Hepatocyte (in vitro differentiated cells): ENCODE measurements at regions not wholly inside any gene's neighbourhood (a gene's known extent, or its start where the extent isn't known, plus 50 kb on each side); places are given as distances from the start of the nearest gene placed in this dataset.
"Not testable (repeated sequence)": the region's sequence is repeated elsewhere in the genome, so short reads cannot be mapped to it uniquely, and the experiment has no call there.

ENCODE experiments used
- DNase-seq: peaks from one replicate; pipeline ENCODE4 v3.0.0-alpha.2; 2016; ENCODE audit warnings: low spot score
- H2AFZ ChIP-seq: fragments of 200-600 bp; sonication (generic); 2 replicates; pipeline ENCODE4 v1.6.0; 2016; ENCODE audit warnings: antibody characterized with exemption, mild to moderate bottlenecking
- H3K27ac ChIP-seq: fragments of 200-600 bp; sonication (generic); 2 replicates; pipeline ENCODE4 v1.5.1; 2016; ENCODE audit warnings: mild to moderate bottlenecking
- H3K27me3 ChIP-seq: fragments of 200-600 bp; sonication (generic); 2 replicates; pipeline ENCODE4 v1.6.1; 2016
- H3K36me3 ChIP-seq: fragments of 200-600 bp; sonication (generic); replicated peaks from 2 replicates; pipeline ENCODE4 v1.5.1; 2016; ENCODE audit warnings: low read depth; ENCODE audit not compliant: insufficient read depth
- H3K4me1 ChIP-seq: fragments of 200-600 bp; sonication (generic); 2 replicates; pipeline ENCODE4 v1.5.1; 2016; ENCODE audit warnings: mild to moderate bottlenecking, moderate library complexity; ENCODE audit not compliant: insufficient read depth
- H3K4me2 ChIP-seq: fragments of 200-600 bp; sonication (generic); 2 replicates; pipeline ENCODE4 v1.6.0; 2016
- H3K4me3 ChIP-seq: fragments of 200-600 bp; sonication (generic); 2 replicates; pipeline ENCODE4 v1.5.1; 2016; ENCODE audit warnings: mild to moderate bottlenecking
- H3K79me2 ChIP-seq: fragments of 200-600 bp; sonication (generic); 2 replicates; pipeline ENCODE4 v1.6.0; 2017; ENCODE audit warnings: mild to moderate bottlenecking
- H3K9me2 ChIP-seq: fragments of 200-600 bp; sonication (generic); replicated peaks from 2 replicates; pipeline ENCODE4 v1.6.0; 2017; ENCODE audit warnings: mild to moderate bottlenecking; ENCODE audit not compliant: insufficient read depth
- H3K9me3 ChIP-seq: fragments of 200-600 bp; sonication (generic); 2 replicates; pipeline ENCODE4 v1.5.1; 2016; ENCODE audit warnings: low read depth, mild to moderate bottlenecking
- H4K20me1 ChIP-seq: fragments of 200-600 bp; sonication (generic); 2 replicates; pipeline ENCODE4 v1.6.0; 2016; ENCODE audit warnings: mild to moderate bottlenecking; ENCODE audit not compliant: insufficient read depth, poor library complexity, severe bottlenecking
- CTCF ChIP-seq: fragments of 200-600 bp; sonication (generic); IDR thresholded peaks from 2 replicates; pipeline ENCODE4 v1.5.1; 2016; ENCODE audit warnings: antibody characterized with exemption, mild to moderate bottlenecking; ENCODE audit not compliant: poor library complexity
- EZH2 ChIP-seq: fragments of 200-600 bp; sonication (generic); IDR thresholded peaks from 2 replicates; pipeline ENCODE4 v1.6.1; 2016; ENCODE audit warnings: antibody characterized with exemption, mild to moderate bottlenecking, borderline replicate concordance
- EZH2phosphoT487 ChIP-seq: fragments of 200-600 bp; sonication (generic); IDR thresholded peaks from one replicate; pipeline ENCODE4 v1.6.1; 2018; ENCODE audit warnings: antibody characterized with exemption, mild to moderate bottlenecking, low read depth, moderate library complexity; ENCODE audit not compliant: unreplicated experiment, severe bottlenecking
- WGBS: methylation state at CpG from one replicate; pipeline ENCODE4 v1.1.6; 2016; ENCODE audit warnings: low lambda C conversion rate; ENCODE audit errors: missing lambda C conversion rate; 5-methylcytosine and 5-hydroxymethylcytosine counted together

- Histone ChIP-seq H2AFZ (peak overlapping the region; percentile 29), H3K27ac (no peak overlapping the region), H3K79me2 (no peaks in the 10 kb centered on the region), H3K9me3 (no peaks in the 10 kb centered on the region), H3K9me2 (no peaks in the 10 kb centered on the region), H3K4me2 (peak overlapping the region; percentile 72), H3K27me3 (peaks cover 23% of the 10 kb centered on the region), H3K4me3 (no peak overlapping the region), H3K4me1 (no peaks in the 10 kb centered on the region), H3K36me3 (no peaks in the 10 kb centered on the region), H4K20me1 (no peaks in the 10 kb centered on the region)
- DNase-seq, result peak; percentile 64
- 64% methylated on average over 46 of the region's 46 CpGs for WGBS
- no peak for TF ChIP-seq EZH2phosphoT487
- no peak for TF ChIP-seq CTCF
- TF ChIP-seq EZH2, result no peak
These were observed 171.4 kb upstream of the ZNF337 start for GRCh38 chr20:25867776-25868649.

GRCh38 chr20:25867015-25867775, 170.5 kb upstream of the ZNF337 start:
- not testable (repeated sequence) for H3K36me3 ChIP-seq, H3K9me3 ChIP-seq, H3K4me3 ChIP-seq, H2AFZ ChIP-seq, DNase-seq, H3K9me2 ChIP-seq, H3K4me2 ChIP-seq, H4K20me1 ChIP-seq, H3K79me2 ChIP-seq, H3K4me1 ChIP-seq, H3K27ac ChIP-seq
- H3K27me3 ChIP-seq, result peaks cover 27% of the 10 kb centered on the region
- WGBS, result 90% methylated on average over 35 of the region's 35 CpGs

GRCh38 chr20:25865715-25866656, 169.3 kb upstream of the ZNF337 start:
- Histone ChIP-seq H3K9me3 (no peaks in the 10 kb centered on the region), H3K79me2 (no peaks in the 10 kb centered on the region), H3K9me2 (no peaks in the 10 kb centered on the region), H3K27me3 (peaks cover 31% of the 10 kb centered on the region), H3K4me1 (peaks cover 6% of the 10 kb centered on the region), H4K20me1 (no peaks in the 10 kb centered on the region), H3K36me3 (no peaks in the 10 kb centered on the region), H3K4me2 (peak overlapping the region; percentile 82), H3K4me3 (no peak overlapping the region), H2AFZ (peak overlapping the region; percentile 50), H3K27ac (no peak overlapping the region)
- TF ChIP-seq EZH2phosphoT487 (no peak), CTCF (no peak), EZH2 (no peak)
- WGBS, result 31% methylated on average over 42 of the region's 43 CpGs
- peak; percentile 85 for DNase-seq

GRCh38 chr20:25864963-25865714, 168.5 kb upstream of the ZNF337 start:
- H3K4me1 ChIP-seq, DNase-seq, H3K9me3 ChIP-seq, H4K20me1 ChIP-seq, H3K79me2 ChIP-seq, H3K4me3 ChIP-seq, H3K36me3 ChIP-seq, H3K27ac ChIP-seq, H3K9me2 ChIP-seq: not testable (repeated sequence)
- Histone ChIP-seq H2AFZ (peak overlapping the region; percentile 50), H3K4me2 (peak overlapping the region; percentile 82), H3K27me3 (peaks cover 38% of the 10 kb centered on the region)
- WGBS, result 69% methylated on average over 29 of the region's 30 CpGs
